Muscle of leg (tissue), 3 donors: ENCODE measurements at regions not wholly inside any gene's neighbourhood (a gene's known extent, or its start where the extent isn't known, plus 50 kb on each side); places are given as distances from the start of the nearest gene placed in this dataset.
"Not testable (repeated sequence)": the region's sequence is repeated elsewhere in the genome, so short reads cannot be mapped to it uniquely, and the experiment has no call there.

Experiments
- DNase-seq: peaks from one replicate; pipeline ENCODE4 v3.0.0; 2013
- H3K27ac ChIP-seq: one replicate; pipeline ENCODE4 v1.5.1; 2013; ENCODE audit warnings: mild to moderate bottlenecking, low read length, control low read depth
- H3K27me3 ChIP-seq: one replicate; pipeline ENCODE4 v1.6.1; 2013; ENCODE audit warnings: low read length; ENCODE audit not compliant: control insufficient read depth, insufficient read depth
- H3K36me3 ChIP-seq: one replicate; pipeline ENCODE4 v1.6.1; 2013; ENCODE audit warnings: low read length; ENCODE audit not compliant: control insufficient read depth, insufficient read depth
- H3K4me1 ChIP-seq: one replicate; pipeline ENCODE4 v1.6.1; 2013; ENCODE audit warnings: low read length; ENCODE audit not compliant: control insufficient read depth, insufficient read depth
- H3K4me3 ChIP-seq: one replicate; pipeline ENCODE4 v1.5.1; 2013; ENCODE audit warnings: low read length, control low read depth
- H3K9me3 ChIP-seq: replicated peaks from 2 replicates; pipeline ENCODE4 v1.6.1; 2013; ENCODE audit warnings: low read depth, low read length; ENCODE audit not compliant: control insufficient read depth
- WGBS: methylation state at CpG from one replicate; pipeline ENCODE4 v1.1.5; 2013; ENCODE audit warnings: missing lambda C conversion rate; ENCODE audit not compliant: insufficient coverage; 5-methylcytosine and 5-hydroxymethylcytosine counted together

DNA sequence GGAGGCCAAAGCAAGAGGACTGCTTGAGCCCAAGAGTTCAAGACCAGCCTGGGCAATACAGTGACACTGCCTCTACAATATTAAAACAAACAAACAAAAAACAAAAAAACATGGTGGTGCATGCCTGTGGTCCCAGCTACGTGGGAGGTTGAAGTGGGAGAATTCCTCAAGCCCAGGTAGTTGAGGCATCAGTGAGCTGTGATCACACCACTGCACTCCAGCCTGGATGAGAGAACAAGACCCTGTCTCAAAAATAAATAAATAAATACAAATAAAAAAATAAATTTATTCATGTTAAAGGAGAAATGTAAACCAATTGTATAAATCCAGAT lies 200.6 kb downstream of the BCHE start:
- H3K4me3 ChIP-seq: no peak overlapping the region
- H3K27me3 ChIP-seq: no peaks in the 10 kb centered on the region
- DNase-seq: no peak
- no peak overlapping the region for H3K27ac ChIP-seq
- no peaks in the 10 kb centered on the region for H3K36me3 ChIP-seq
- no peaks in the 10 kb centered on the region for H3K4me1 ChIP-seq
- WGBS: no CpG with 5 or more reads among the region's 1 CpG
- H3K9me3 ChIP-seq: no peaks in the 10 kb centered on the region

GRCh38 chr3:165635791-165636683 lies 201.2 kb downstream of the BCHE start:
- WGBS: 88% methylated on average over 1 of the region's 5 CpGs
- Histone ChIP-seq H3K4me3 (no peak overlapping the region), H3K27ac (no peak overlapping the region), H3K4me1 (no peaks in the 10 kb centered on the region), H3K9me3 (no peaks in the 10 kb centered on the region), H3K36me3 (no peaks in the 10 kb centered on the region), H3K27me3 (no peaks in the 10 kb centered on the region)
- no peak for DNase-seq

DNA sequence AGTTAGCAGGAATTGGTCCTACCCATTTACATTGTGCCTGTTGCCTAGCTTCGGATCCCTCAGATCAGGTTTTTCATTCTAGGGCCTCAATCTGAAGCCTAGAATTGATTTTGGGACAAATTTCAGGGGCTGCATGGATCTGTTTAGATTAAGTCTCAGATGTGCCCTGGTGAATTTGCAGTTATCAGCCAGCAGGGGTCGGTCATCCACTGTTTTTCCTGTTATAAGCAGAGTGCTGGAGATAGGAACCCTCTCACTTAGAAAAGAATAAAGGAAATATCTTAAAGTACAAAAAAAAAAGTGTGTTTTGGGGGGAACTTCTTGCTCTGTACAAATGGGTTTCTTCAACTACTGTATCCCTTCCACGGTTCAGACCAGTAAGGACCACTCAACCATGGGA lies 212.5 kb downstream of the BCHE start:
- H3K9me3 ChIP-seq: peaks cover 9% of the 10 kb centered on the region
- H3K4me3 ChIP-seq: no peak overlapping the region
- no peak for DNase-seq
- no peak overlapping the region for H3K27ac ChIP-seq
- no CpG with 5 or more reads among the region's 3 CpGs for WGBS
- H3K27me3 ChIP-seq: no peaks in the 10 kb centered on the region
- H3K4me1 ChIP-seq: no peaks in the 10 kb centered on the region
- no peaks in the 10 kb centered on the region for H3K36me3 ChIP-seq

DNA sequence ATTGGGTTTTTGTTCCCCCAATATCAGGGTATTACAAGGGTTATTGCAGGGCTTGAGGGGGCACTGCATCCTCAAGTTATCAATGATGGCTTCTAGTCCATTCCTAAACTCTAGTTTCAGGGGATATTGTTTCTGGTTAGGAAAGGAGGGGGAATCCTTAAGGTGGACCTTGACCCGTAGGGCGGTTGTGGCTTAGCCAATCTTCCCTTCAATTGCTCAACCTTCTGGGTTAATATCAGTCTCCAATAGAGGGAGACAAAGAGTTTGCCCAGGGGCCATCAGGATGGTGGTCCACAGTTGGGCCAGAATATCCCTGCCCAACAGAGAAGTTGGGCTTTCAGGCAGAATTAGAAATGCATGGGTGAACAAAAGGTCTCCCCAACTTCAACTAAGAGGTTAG lies 214.9 kb downstream of the BCHE start:
- Histone ChIP-seq H3K9me3 (peaks cover 9% of the 10 kb centered on the region), H3K27ac (no peak overlapping the region), H3K4me3 (no peak overlapping the region), H3K4me1 (no peaks in the 10 kb centered on the region), H3K36me3 (no peaks in the 10 kb centered on the region), H3K27me3 (no peaks in the 10 kb centered on the region)
- DNase-seq: no peak
- WGBS: no CpG with 5 or more reads among the region's 2 CpGs

- Histone ChIP-seq H3K36me3 (no peaks in the 10 kb centered on the region), H3K4me3 (no peak overlapping the region), H3K27ac (no peak overlapping the region), H3K9me3 (peaks cover 2% of the 10 kb centered on the region), H3K27me3 (no peaks in the 10 kb centered on the region), H3K4me1 (no peaks in the 10 kb centered on the region)
- DNase-seq: no peak
- WGBS: no CpG with 5 or more reads among the region's 2 CpGs
Measured at GRCh38 chr3:165619069-165619468, 218.2 kb downstream of the BCHE start.

GRCh38 chr3:165617134-165617533 lies 220.1 kb downstream of the BCHE start:
- Histone ChIP-seq H3K36me3 (no peaks in the 10 kb centered on the region), H3K4me1 (no peaks in the 10 kb centered on the region), H3K27ac (no peak overlapping the region), H3K27me3 (no peaks in the 10 kb centered on the region), H3K4me3 (no peak overlapping the region), H3K9me3 (no peaks in the 10 kb centered on the region)
- no peak for DNase-seq

- DNase-seq: no peak
- no peaks in the 10 kb centered on the region for H3K27me3 ChIP-seq
- H3K27ac ChIP-seq: no peak overlapping the region
- WGBS: no CpG with 5 or more reads among the region's 1 CpG
- H3K4me1 ChIP-seq: no peaks in the 10 kb centered on the region
- no peak overlapping the region for H3K4me3 ChIP-seq
- H3K9me3 ChIP-seq: no peaks in the 10 kb centered on the region
- H3K36me3 ChIP-seq: no peaks in the 10 kb centered on the region
Measured at GRCh38 chr3:165614337-165614736, 222.9 kb downstream of the BCHE start.

- Histone ChIP-seq H3K4me3 (no peak overlapping the region), H3K36me3 (no peaks in the 10 kb centered on the region), H3K27me3 (no peaks in the 10 kb centered on the region), H3K27ac (no peak overlapping the region), H3K4me1 (no peaks in the 10 kb centered on the region), H3K9me3 (no peaks in the 10 kb centered on the region)
- WGBS: no CpG with 5 or more reads among the region's 4 CpGs
- DNase-seq: no peak
Measured at GRCh38 chr3:165613014-165613413, 224.2 kb downstream of the BCHE start.

GRCh38 chr3:165607221-165607620 lies 230.0 kb downstream of the BCHE start:
- H3K9me3 ChIP-seq: no peaks in the 10 kb centered on the region
- no peaks in the 10 kb centered on the region for H3K27me3 ChIP-seq
- DNase-seq: no peak
- H3K4me3 ChIP-seq: no peak overlapping the region
- H3K27ac ChIP-seq: no peak overlapping the region
- no peaks in the 10 kb centered on the region for H3K4me1 ChIP-seq
- no peaks in the 10 kb centered on the region for H3K36me3 ChIP-seq

- no peaks in the 10 kb centered on the region for H3K36me3 ChIP-seq
Measured at GRCh38 chr3:165603196-165603595, 234.0 kb downstream of the BCHE start.

DNA sequence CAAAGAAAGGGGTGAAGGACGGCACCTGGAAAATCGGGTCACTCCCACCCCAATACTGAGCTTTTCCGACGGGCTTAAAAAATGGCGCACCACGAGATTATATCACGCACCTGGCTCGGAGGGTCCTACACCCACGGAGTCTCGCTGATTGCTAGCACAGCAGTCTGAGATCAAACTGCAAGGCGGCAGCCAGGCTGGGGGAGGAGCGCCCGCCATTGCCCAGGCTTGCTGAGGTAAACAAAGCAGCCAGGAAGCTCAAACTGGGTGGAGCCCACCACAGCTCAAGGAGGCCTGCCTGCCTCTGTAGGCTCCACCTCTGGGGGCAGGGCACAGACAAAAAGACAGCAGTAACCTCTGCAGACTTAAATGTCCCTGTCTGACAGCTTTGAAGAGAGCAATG lies 264.7 kb downstream of the BCHE start:
- not testable (repeated sequence) for DNase-seq, H3K36me3 ChIP-seq, H3K27ac ChIP-seq, H3K4me1 ChIP-seq, H3K4me3 ChIP-seq, H3K9me3 ChIP-seq, H3K27me3 ChIP-seq
- no CpG with 5 or more reads among the region's 13 CpGs for WGBS

More at GRCh38 chr3:165603196-165603595, 234.0 kb downstream of the BCHE start:
- DNase-seq: no peak
- WGBS: no CpG with 5 or more reads among the region's 2 CpGs
- H3K9me3 ChIP-seq: no peaks in the 10 kb centered on the region
- no peak overlapping the region for H3K4me3 ChIP-seq
- no peak overlapping the region for H3K27ac ChIP-seq
- no peaks in the 10 kb centered on the region for H3K27me3 ChIP-seq
- H3K4me1 ChIP-seq: no peaks in the 10 kb centered on the region
